WTC11 (cell line): ENCODE measurements at regions not wholly inside any gene's neighbourhood (a gene's known extent, or its start where the extent isn't known, plus 50 kb on each side); places are given as distances from the start of the nearest gene placed in this dataset.

Source experiments
- ATAC-seq: fragments of 200-7000 bp; cut with Tn5 transposase; 2 replicates; pipeline ENCODE4 v1.10.0; 2021; ENCODE audit warnings: mild to moderate bottlenecking, moderate library complexity
- CTCF ChIA-PET: fragments of 300-600 bp; sonication (Branson Sonifier 250); formaldehyde crosslinking; loops from one replicate; lab custom pipeline; 2021; ENCODE audit warnings: antibody characterized with exemption; lab: Charles Lee
- POLR2A ChIA-PET: fragments of 350-600 bp; sonication (Branson Sonifier 250); formaldehyde crosslinking; loops from one replicate; lab custom pipeline; 2021; ENCODE audit warnings: antibody characterized with exemption; lab: Charles Lee
- DNase-seq: peaks from one replicate; pipeline ENCODE4 v3.0.0; 2021; ENCODE audit warnings: low spot score
- H3K27ac Mint-ChIP-seq: 2 replicates; pipeline ENCODE4 v1.8.0; 2021; ENCODE audit warnings: mixed read lengths
- H3K27me3 Mint-ChIP-seq: 2 replicates; pipeline ENCODE4 v1.8.0; 2021; ENCODE audit warnings: low read depth, mild to moderate bottlenecking, moderate library complexity, mixed read lengths
- H3K36me3 Mint-ChIP-seq: 2 replicates; pipeline ENCODE4 v1.8.0; 2021; ENCODE audit warnings: mixed read lengths
- H3K4me1 Mint-ChIP-seq: 2 replicates; pipeline ENCODE4 v1.8.0; 2022; ENCODE audit warnings: mixed read lengths
- H3K4me3 Mint-ChIP-seq: 2 replicates; pipeline ENCODE4 v1.8.0; 2021; ENCODE audit warnings: mild to moderate bottlenecking, moderate library complexity, mixed read lengths
- H3K9me3 Mint-ChIP-seq: 2 replicates; pipeline ENCODE4 v1.8.0; 2021; ENCODE audit warnings: mixed read lengths
- E2F5 ChIP-seq: sonication (generic); formaldehyde crosslinking; IDR thresholded peaks from 2 replicates; pipeline ENCODE4 v1.8.1; 2022; ENCODE audit warnings: mild to moderate bottlenecking, moderate library complexity, missing genetic modification reagents
- ESRRA ChIP-seq: sonication (generic); formaldehyde crosslinking; IDR thresholded peaks from 2 replicates; pipeline ENCODE4 v1.8.1; 2022; ENCODE audit warnings: mild to moderate bottlenecking, missing genetic modification reagents, borderline replicate concordance
- IRF2 ChIP-seq: sonication (generic); formaldehyde crosslinking; IDR thresholded peaks from 2 replicates; pipeline ENCODE4 v1.8.0; 2022; ENCODE audit warnings: low read depth, missing genetic modification reagents, borderline replicate concordance
- JAZF1 ChIP-seq: fragments of 250-450 bp; sonication (Bioruptor Pico); IDR thresholded peaks from 2 replicates; pipeline ENCODE4 v1.9.0; 2021; ENCODE audit warnings: moderate library complexity, mild to moderate bottlenecking, inconsistent platforms
- KAT7 ChIP-seq: sonication (generic); formaldehyde crosslinking; IDR thresholded peaks from 2 replicates; pipeline ENCODE4 v1.8.1; 2023; ENCODE audit warnings: missing genetic modification reagents, mild to moderate bottlenecking, borderline replicate concordance
- MYBL2 ChIP-seq: sonication (generic); formaldehyde crosslinking; IDR thresholded peaks from 2 replicates; pipeline ENCODE4 v1.8.1; 2023; ENCODE audit warnings: mild to moderate bottlenecking, moderate library complexity, missing genetic modification reagents
- NFYB ChIP-seq: sonication (generic); formaldehyde crosslinking; conservative IDR thresholded peaks from 2 replicates; pipeline ENCODE4 v1.8.0; 2022; ENCODE audit warnings: low read depth, missing genetic modification reagents
- NR2C2 ChIP-seq: sonication (generic); formaldehyde crosslinking; IDR thresholded peaks from 2 replicates; pipeline ENCODE4 v1.8.0; 2022; ENCODE audit warnings: mild to moderate bottlenecking, missing genetic modification reagents
- SMAD3 ChIP-seq: sonication (generic); formaldehyde crosslinking; IDR thresholded peaks from 2 replicates; pipeline ENCODE4 v1.8.0; 2022; ENCODE audit warnings: missing genetic modification reagents, mild to moderate bottlenecking, borderline replicate concordance
- SMAD4 ChIP-seq: sonication (generic); formaldehyde crosslinking; IDR thresholded peaks from 2 replicates; pipeline ENCODE4 v1.8.0; 2022; ENCODE audit warnings: mild to moderate bottlenecking, missing genetic modification reagents
- SOX15 ChIP-seq: fragments of 250-450 bp; sonication (Bioruptor Pico); IDR thresholded peaks from 2 replicates; pipeline ENCODE4 v1.9.0; 2021; ENCODE audit warnings: mild to moderate bottlenecking
- TEAD4 ChIP-seq: sonication (generic); formaldehyde crosslinking; IDR thresholded peaks from 2 replicates; pipeline ENCODE4 v1.8.0; 2022; ENCODE audit warnings: mild to moderate bottlenecking, missing genetic modification reagents
- ZBTB21 ChIP-seq: sonication (generic); formaldehyde crosslinking; IDR thresholded peaks from 2 replicates; pipeline ENCODE4 v1.8.1; 2023; ENCODE audit warnings: mild to moderate bottlenecking, missing genetic modification reagents, borderline replicate concordance
- ZNF416 ChIP-seq: fragments of 250-450 bp; sonication (Bioruptor Pico); IDR thresholded peaks from 2 replicates; pipeline ENCODE4 v1.9.0; 2021; ENCODE audit warnings: mild to moderate bottlenecking, inconsistent platforms
- ZNF423 ChIP-seq: fragments of 250-450 bp; sonication (Bioruptor Pico); IDR thresholded peaks from 2 replicates; pipeline ENCODE4 v2.1.2; 2022; ENCODE audit warnings: mild to moderate bottlenecking, moderate library complexity
- TF ChIP-seq, protein P1 (sequence below): sonication (generic); formaldehyde crosslinking; IDR thresholded peaks from 2 replicates; pipeline ENCODE4 v1.8.1; 2023; ENCODE audit warnings: mild to moderate bottlenecking, missing genetic modification reagents, borderline replicate concordance
- TF ChIP-seq, protein P2 (sequence below): sonication (generic); formaldehyde crosslinking; IDR thresholded peaks from 2 replicates; pipeline ENCODE4 v1.8.1; 2023; ENCODE audit warnings: mild to moderate bottlenecking, moderate library complexity, missing genetic modification reagents
- TF ChIP-seq, protein P3 (sequence below): fragments of 250-450 bp; sonication (Bioruptor Pico); conservative IDR thresholded peaks from 2 replicates; pipeline ENCODE4 v1.9.0; 2021; ENCODE audit warnings: mild to moderate bottlenecking
- TF ChIP-seq, protein P4 (sequence below): fragments of 250-450 bp; sonication (Bioruptor Pico); IDR thresholded peaks from 2 replicates; pipeline ENCODE4 v1.8.0; 2021; ENCODE audit warnings: mild to moderate bottlenecking

DNA sequence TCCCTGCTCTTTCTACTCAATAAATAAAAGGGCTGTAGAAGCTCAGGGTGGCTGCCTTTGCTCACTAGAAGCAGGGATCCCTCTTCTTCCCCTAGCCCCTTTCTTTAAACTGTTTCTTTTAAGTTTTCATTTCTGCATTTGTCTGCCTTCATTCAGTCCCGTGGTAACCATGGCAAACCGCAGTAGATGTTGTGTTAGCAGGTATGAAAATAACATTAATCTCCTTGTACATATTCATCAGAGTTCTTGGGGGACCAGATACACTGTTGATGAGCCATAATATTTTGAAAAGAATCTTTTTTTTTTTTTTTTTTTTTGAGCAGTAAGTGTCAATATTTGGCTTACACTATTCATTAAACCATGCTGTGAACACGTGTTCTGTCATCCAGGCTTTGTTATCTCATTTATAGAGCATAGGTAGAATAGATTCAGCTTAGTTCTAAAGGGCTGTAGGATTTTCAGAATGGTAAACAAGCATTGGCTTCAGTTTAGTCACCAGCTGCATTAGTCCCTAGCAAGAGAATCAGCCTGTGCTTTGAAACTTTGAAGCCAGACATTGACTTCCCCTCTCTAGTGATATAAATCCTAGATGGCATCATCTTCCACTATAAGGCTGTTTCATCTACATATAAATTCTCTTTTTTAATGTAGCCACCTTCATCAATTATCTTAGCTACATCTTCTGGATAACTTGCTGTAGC, 59.4 kb upstream of the SPRY2 start:
- Mint-ChIP-seq H3K4me1 (peaks cover 10% of the 10 kb centered on the region), H3K27ac (no peak overlapping the region), H3K36me3 (peaks cover 12% of the 10 kb centered on the region), H3K9me3 (peaks cover 17% of the 10 kb centered on the region), H3K27me3 (no peaks in the 10 kb centered on the region), H3K4me3 (no peak overlapping the region)
- ATAC-seq (no peak), DNase-seq (no peak)
- CTCF ChIA-PET = interaction anchor here (1.1 kb wide), 1 partner anchor 8 kb away, joined by 4 read pairs; no protein-coding TSS in a partner anchor
- TF ChIP-seq, protein P1, sequence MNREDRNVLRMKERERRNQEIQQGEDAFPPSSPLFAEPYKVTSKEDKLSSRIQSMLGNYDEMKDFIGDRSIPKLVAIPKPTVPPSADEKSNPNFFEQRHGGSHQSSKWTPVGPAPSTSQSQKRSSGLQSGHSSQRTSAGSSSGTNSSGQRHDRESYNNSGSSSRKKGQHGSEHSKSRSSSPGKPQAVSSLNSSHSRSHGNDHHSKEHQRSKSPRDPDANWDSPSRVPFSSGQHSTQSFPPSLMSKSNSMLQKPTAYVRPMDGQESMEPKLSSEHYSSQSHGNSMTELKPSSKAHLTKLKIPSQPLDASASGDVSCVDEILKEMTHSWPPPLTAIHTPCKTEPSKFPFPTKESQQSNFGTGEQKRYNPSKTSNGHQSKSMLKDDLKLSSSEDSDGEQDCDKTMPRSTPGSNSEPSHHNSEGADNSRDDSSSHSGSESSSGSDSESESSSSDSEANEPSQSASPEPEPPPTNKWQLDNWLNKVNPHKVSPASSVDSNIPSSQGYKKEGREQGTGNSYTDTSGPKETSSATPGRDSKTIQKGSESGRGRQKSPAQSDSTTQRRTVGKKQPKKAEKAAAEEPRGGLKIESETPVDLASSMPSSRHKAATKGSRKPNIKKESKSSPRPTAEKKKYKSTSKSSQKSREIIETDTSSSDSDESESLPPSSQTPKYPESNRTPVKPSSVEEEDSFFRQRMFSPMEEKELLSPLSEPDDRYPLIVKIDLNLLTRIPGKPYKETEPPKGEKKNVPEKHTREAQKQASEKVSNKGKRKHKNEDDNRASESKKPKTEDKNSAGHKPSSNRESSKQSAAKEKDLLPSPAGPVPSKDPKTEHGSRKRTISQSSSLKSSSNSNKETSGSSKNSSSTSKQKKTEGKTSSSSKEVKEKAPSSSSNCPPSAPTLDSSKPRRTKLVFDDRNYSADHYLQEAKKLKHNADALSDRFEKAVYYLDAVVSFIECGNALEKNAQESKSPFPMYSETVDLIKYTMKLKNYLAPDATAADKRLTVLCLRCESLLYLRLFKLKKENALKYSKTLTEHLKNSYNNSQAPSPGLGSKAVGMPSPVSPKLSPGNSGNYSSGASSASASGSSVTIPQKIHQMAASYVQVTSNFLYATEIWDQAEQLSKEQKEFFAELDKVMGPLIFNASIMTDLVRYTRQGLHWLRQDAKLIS (CRISPR knock-in tag) = no peak
- TF ChIP-seq E2F5 (CRISPR knock-in tag) (no peak), KAT7 (CRISPR knock-in tag) (no peak), JAZF1 (CRISPR knock-in tag) (no peak), NFYB (no peak)
- TF ChIP-seq, protein P2, sequence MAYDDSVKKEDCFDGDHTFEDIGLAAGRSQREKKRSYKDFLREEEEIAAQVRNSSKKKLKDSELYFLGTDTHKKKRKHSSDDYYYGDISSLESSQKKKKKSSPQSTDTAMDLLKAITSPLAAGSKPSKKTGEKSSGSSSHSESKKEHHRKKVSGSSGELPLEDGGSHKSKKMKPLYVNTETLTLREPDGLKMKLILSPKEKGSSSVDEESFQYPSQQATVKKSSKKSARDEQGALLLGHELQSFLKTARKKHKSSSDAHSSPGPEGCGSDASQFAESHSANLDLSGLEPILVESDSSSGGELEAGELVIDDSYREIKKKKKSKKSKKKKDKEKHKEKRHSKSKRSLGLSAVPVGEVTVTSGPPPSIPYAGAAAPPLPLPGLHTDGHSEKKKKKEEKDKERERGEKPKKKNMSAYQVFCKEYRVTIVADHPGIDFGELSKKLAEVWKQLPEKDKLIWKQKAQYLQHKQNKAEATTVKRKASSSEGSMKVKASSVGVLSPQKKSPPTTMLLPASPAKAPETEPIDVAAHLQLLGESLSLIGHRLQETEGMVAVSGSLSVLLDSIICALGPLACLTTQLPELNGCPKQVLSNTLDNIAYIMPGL (CRISPR knock-in tag) = no peak
- POLR2A ChIA-PET = no interaction called here

DNA sequence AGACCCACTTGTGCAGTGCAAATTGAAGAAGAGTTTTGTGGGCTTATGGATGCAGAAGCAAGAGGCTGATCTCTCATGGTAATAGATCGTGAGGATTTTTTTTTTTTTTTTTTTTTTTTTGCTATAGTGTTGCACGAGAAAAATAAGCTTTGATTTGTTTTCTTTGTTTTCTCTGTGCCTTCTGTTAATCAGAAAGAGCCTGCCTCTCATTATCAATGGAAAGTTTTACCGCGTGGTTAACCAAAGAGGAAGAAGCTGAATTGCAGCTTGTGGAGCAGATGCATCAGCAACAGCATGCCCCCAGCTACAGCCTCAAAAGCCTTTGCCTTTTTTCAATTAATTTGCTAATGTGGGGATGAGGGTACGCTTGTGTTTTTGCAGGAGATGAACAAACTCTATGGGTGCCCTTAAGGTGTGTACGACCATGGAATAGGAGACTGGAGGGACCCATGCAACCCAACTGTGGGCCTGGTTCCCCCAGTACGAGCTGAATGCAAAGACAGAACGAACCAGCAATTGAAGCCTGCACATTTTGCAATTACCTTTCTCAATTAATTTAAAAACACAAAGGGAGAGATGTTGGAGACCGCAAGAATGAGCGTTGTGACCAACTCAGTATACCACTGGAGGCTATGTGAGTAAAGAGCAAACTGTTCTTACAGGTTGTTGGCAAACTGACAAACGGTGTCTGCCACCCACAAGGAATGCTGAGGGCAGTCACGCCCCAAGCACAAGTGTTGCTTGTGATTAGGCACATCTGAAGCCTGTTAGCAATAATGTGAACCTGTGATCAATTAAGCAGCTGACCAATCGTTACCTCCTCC, 58.6 kb upstream of the SPRY2 start:
- Mint-ChIP-seq H3K36me3 (peaks cover 8% of the 10 kb centered on the region), H3K27me3 (no peaks in the 10 kb centered on the region), H3K9me3 (peaks cover 15% of the 10 kb centered on the region), H3K27ac (no peak overlapping the region), H3K4me1 (peaks cover 10% of the 10 kb centered on the region), H3K4me3 (no peak overlapping the region)
- DNase-seq = no peak
- TF ChIP-seq TEAD4 (CRISPR knock-in tag) (no peak), ZNF423 (CRISPR knock-in tag) (no peak), NR2C2 (CRISPR knock-in tag) (no peak), SOX15 (CRISPR knock-in tag) (no peak), SMAD3 (CRISPR knock-in tag) (no peak), MYBL2 (CRISPR knock-in tag) (no peak), SMAD4 (CRISPR knock-in tag) (no peak), ESRRA (no peak), IRF2 (CRISPR knock-in tag) (no peak), ZBTB21 (no peak), JAZF1 (CRISPR knock-in tag) (no peak), ZNF416 (CRISPR knock-in tag) (no peak)
- TF ChIP-seq, protein P3, sequence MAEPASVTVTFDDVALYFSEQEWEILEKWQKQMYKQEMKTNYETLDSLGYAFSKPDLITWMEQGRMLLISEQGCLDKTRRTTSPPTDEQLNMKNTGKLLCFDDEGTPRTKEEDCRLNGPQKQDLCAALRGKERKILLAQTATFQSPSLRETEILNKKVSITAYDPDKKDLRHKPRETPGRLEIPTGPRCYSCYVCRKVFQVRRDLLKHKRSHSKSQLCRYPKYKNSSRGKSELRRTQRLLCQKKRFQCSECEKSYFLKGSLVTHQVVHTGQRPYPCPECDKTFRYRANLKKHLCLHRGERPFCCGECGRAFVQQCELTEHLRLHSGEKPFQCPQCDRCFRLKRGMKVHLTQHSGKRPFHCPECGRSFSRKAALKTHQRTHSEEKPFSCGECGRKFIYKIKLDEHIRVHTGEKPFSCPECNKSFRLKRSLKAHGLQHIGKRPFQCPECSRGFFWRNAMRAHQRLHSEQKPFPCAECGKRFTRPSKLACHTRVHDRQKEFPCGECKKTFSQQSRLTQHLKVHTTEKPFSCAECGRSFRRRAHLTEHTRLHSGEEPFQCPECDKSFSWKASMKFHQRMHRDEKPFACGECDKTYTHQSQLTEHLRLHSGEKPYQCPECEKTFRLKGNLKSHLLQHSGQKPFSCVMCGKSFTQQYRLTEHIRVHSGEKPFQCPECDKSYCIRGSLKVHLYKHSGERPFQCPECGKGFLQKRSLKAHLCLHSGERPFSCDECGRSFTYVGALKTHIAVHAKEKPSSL (CRISPR knock-in tag) = no peak
- TF ChIP-seq, protein P4, sequence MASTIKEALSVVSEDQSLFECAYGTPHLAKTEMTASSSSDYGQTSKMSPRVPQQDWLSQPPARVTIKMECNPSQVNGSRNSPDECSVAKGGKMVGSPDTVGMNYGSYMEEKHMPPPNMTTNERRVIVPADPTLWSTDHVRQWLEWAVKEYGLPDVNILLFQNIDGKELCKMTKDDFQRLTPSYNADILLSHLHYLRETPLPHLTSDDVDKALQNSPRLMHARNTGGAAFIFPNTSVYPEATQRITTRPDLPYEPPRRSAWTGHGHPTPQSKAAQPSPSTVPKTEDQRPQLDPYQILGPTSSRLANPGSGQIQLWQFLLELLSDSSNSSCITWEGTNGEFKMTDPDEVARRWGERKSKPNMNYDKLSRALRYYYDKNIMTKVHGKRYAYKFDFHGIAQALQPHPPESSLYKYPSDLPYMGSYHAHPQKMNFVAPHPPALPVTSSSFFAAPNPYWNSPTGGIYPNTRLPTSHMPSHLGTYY (CRISPR knock-in tag) = no peak
- POLR2A ChIA-PET = interaction anchor here (0.7 kb wide), 1 partner anchor 524 kb away, joined by 6 read pairs; no protein-coding TSS in a partner anchor
- CTCF ChIA-PET = interaction anchor here (0.7 to 1.1 kb wide), 2 partner anchors 8 to 147 kb away, joined by 4 to 7 read pairs; no protein-coding TSS in a partner anchor
- ATAC-seq = no peak; the same call in 1 of the 2 replicates
